Neural cell (in vitro differentiated cells): ENCODE measurements at regions not wholly inside any gene's neighbourhood (a gene's known extent, or its start where the extent isn't known, plus 50 kb on each side); places are given as distances from the start of the nearest gene placed in this dataset.

Experiments
- H2AFZ ChIP-seq: fragments of 200-600, 300-800 bp; sonication (generic), shearing (Covaris generic); 2 replicates; pipeline ENCODE4 v1.6.0; 2014; ENCODE audit warnings: low read depth, mild to moderate bottlenecking, antibody characterized with exemption, low read length, moderate library complexity
- H3F3A ChIP-seq: fragments of 200-600 bp; shearing (Covaris generic); 2 replicates; pipeline ENCODE4 v1.6.1; 2016; ENCODE audit warnings: mild to moderate bottlenecking, moderate library complexity, mixed read lengths, antibody characterized with exemption, low read length; ENCODE audit not compliant: insufficient read depth, poor library complexity, severe bottlenecking
- H3K27ac ChIP-seq: fragments of 200-600, 300-800 bp; sonication (generic), shearing (Covaris generic); 2 replicates; pipeline ENCODE4 v1.5.1; 2014; ENCODE audit warnings: mild to moderate bottlenecking, low read length, moderate library complexity
- H3K27me3 ChIP-seq: fragments of 300-800, 200-600 bp; sonication (generic), shearing (Covaris generic); 2 replicates; pipeline ENCODE4 v1.6.0; 2014; ENCODE audit warnings: mild to moderate bottlenecking, low read depth, low read length, moderate library complexity; ENCODE audit not compliant: insufficient read depth
- H3K36me3 ChIP-seq: fragments of 300-800, 200-600 bp; sonication (generic), shearing (Covaris generic); 2 replicates; pipeline ENCODE4 v1.5.1; 2014; ENCODE audit warnings: mild to moderate bottlenecking, antibody characterized with exemption, low read length, moderate library complexity; ENCODE audit not compliant: insufficient read depth
- H3K4me2 ChIP-seq: fragments of 300-800, 200-600 bp; sonication (generic), shearing (Covaris generic); 2 replicates; pipeline ENCODE4 v1.6.0; 2014; ENCODE audit warnings: mild to moderate bottlenecking, low read length
- H3K4me3 ChIP-seq: fragments of 300-800, 200-600 bp; sonication (generic), shearing (Covaris generic); 2 replicates; pipeline ENCODE4 v1.5.1; 2014; ENCODE audit warnings: mild to moderate bottlenecking, low read length, moderate library complexity
- H3K79me2 ChIP-seq: fragments of 200-600 bp; shearing (Covaris generic); replicated peaks from 2 replicates; pipeline ENCODE4 v1.6.0; 2014; ENCODE audit warnings: mild to moderate bottlenecking, low read length, moderate library complexity; ENCODE audit not compliant: insufficient read depth
- H3K9ac ChIP-seq: fragments of 300-800, 200-600 bp; sonication (generic), shearing (Covaris generic); 2 replicates; pipeline ENCODE4 v1.6.1; 2016; ENCODE audit warnings: mild to moderate bottlenecking, low read length, mixed read lengths
- H3K9me2 ChIP-seq: fragments of 200-600 bp; shearing (Covaris generic); 2 replicates; pipeline ENCODE4 v1.6.1; 2016; ENCODE audit warnings: mild to moderate bottlenecking, low read length, mixed read lengths; ENCODE audit not compliant: insufficient read depth
- H3K9me3 ChIP-seq: fragments of 200-600, 300-800 bp; sonication (generic), shearing (Covaris generic); 2 replicates; pipeline ENCODE4 v1.6.1; 2016; ENCODE audit warnings: mild to moderate bottlenecking, mixed run types, low read length, moderate library complexity, mixed read lengths
- H4K20me1 ChIP-seq: fragments of 200-600 bp; shearing (Covaris generic); 2 replicates; pipeline ENCODE4 v1.6.1; 2016; ENCODE audit warnings: mild to moderate bottlenecking, mixed run types; ENCODE audit not compliant: insufficient read depth
- CTCF ChIP-seq: fragments of 450-650 bp; IDR thresholded peaks from 2 replicates; pipeline ENCODE4 v1.5.1; 2014; ENCODE audit warnings: antibody characterized with exemption, mild to moderate bottlenecking, moderate library complexity; ENCODE audit not compliant: poor library complexity, severe bottlenecking
- EP300 ChIP-seq: fragments of 450-650 bp; conservative IDR thresholded peaks from 2 replicates; pipeline ENCODE4 v1.6.1; 2014; ENCODE audit warnings: antibody characterized with exemption, mild to moderate bottlenecking, moderate library complexity; ENCODE audit not compliant: poor library complexity, severe bottlenecking
- EZH2 ChIP-seq: fragments of 200-600, 300-800 bp; shearing (Covaris generic), sonication (generic); IDR thresholded peaks from 2 replicates; pipeline ENCODE4 v1.6.1; 2014; ENCODE audit warnings: antibody characterized with exemption, low read length, borderline replicate concordance, mild to moderate bottlenecking; ENCODE audit not compliant: insufficient read depth, poor library complexity, severe bottlenecking
- MXI1 ChIP-seq: fragments of 450-650 bp; conservative IDR thresholded peaks from 2 replicates; pipeline ENCODE4 v1.6.1; 2014; ENCODE audit warnings: antibody characterized with exemption, mild to moderate bottlenecking; ENCODE audit not compliant: poor library complexity, severe bottlenecking
- POLR2AphosphoS5 ChIP-seq: IDR thresholded peaks from 2 replicates; pipeline ENCODE4 v1.6.1; 2012
- RAD21 ChIP-seq: fragments of 450-650 bp; conservative IDR thresholded peaks from 2 replicates; pipeline ENCODE4 v1.6.1; 2014; ENCODE audit warnings: antibody characterized with exemption, mild to moderate bottlenecking, moderate library complexity
- REST ChIP-seq: IDR thresholded peaks from 2 replicates; pipeline ENCODE4 v1.6.1; 2012; ENCODE audit warnings: borderline replicate concordance
- SMC3 ChIP-seq: fragments of 450-650 bp; conservative IDR thresholded peaks from 2 replicates; pipeline ENCODE4 v1.6.1; 2014; ENCODE audit warnings: antibody characterized with exemption, mild to moderate bottlenecking, moderate library complexity; ENCODE audit not compliant: poor library complexity
- TAF1 ChIP-seq: IDR thresholded peaks from 2 replicates; pipeline ENCODE4 v1.6.1; 2012; ENCODE audit warnings: low read depth

GRCh38 chr5:110323832-110324231, 402.6 kb downstream of the TMEM232 start:
- no peak overlapping the region for H3K27ac ChIP-seq
- no peak overlapping the region for H2AFZ ChIP-seq
- H3K4me2 ChIP-seq, result no peak overlapping the region
- no peaks in the 10 kb centered on the region for H4K20me1 ChIP-seq
- no peaks in the 10 kb centered on the region for H3K9me2 ChIP-seq
- H3K27me3 ChIP-seq, result no peaks in the 10 kb centered on the region
- no peaks in the 10 kb centered on the region for H3K36me3 ChIP-seq
- H3K9ac ChIP-seq, result no peak overlapping the region
- no peak overlapping the region for H3K4me3 ChIP-seq
- no peaks in the 10 kb centered on the region for H3K79me2 ChIP-seq
- TF ChIP-seq CTCF (no peak), MXI1 (no peak), REST (no peak), POLR2AphosphoS5 (no peak), SMC3 (no peak), TAF1 (no peak), EZH2 (no peak), RAD21 (no peak), EP300 (no peak)
- no peaks in the 10 kb centered on the region for H3K9me3 ChIP-seq
- no peaks in the 10 kb centered on the region for H3F3A ChIP-seq

GRCh38 chr5:110324876-110325275, 401.6 kb downstream of the TMEM232 start:
- Histone ChIP-seq H3K9ac (no peak overlapping the region), H3K36me3 (no peaks in the 10 kb centered on the region), H3K9me3 (no peaks in the 10 kb centered on the region), H3K79me2 (no peaks in the 10 kb centered on the region), H4K20me1 (no peaks in the 10 kb centered on the region), H3K27ac (no peak overlapping the region), H3K9me2 (no peaks in the 10 kb centered on the region), H3K4me3 (no peak overlapping the region), H3K27me3 (no peaks in the 10 kb centered on the region), H2AFZ (no peak overlapping the region), H3F3A (no peaks in the 10 kb centered on the region), H3K4me2 (no peak overlapping the region)
- TF ChIP-seq RAD21, result no peak
- no peak for TF ChIP-seq CTCF
- no peak for TF ChIP-seq TAF1
- TF ChIP-seq REST, result no peak
- no peak for TF ChIP-seq POLR2AphosphoS5
- no peak for TF ChIP-seq SMC3
- TF ChIP-seq EP300, result no peak
- no peak for TF ChIP-seq EZH2
- no peak for TF ChIP-seq MXI1
